ENCODE measurements at regions not wholly inside any gene's neighbourhood (a gene's known extent, or its start where the extent isn't known, plus 50 kb on each side); places are given as distances from the start of the nearest gene placed in this dataset.

DNA sequence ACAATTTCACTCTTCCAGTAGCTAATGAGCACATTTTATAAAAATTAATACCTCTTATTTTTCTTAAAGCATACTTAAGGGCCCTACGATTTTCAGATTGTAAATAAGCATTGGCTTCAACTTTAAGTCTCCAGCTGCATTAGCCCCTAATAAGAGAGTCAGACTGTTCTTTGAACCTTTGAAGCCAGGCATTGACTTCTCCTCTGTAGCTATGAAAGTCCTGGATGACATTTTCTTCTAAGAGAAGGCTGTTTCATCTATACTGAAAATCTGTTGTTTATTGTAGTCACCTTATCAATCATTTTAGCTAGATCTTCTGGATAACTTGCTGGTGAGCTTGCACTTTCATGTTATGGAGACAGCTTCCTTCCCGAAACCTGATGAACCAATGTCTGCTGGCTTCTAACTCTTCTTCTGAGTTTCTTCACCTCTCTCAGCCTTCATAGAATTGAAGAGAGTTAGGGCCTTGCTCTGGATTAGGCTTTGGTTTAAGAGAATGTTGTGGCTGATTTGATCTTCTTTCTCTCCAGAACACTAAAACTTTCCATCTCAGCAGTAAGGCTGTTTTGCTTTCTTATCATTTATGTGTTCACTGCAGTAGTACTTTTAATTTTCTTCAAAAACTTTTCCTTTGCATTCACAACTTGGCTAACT is 377.1 kb upstream of the RGS6 start:
- Histone ChIP-seq H3K4me3 (ENCODE audit: low read depth, low read length, poor library complexity, severe bottlenecking) (peak overlapping the region; percentile 54), H3K9me3 (ENCODE audit: low read length) (no peaks in the 10 kb centered on the region), H3K4me2 (ENCODE audit: low read length) (peak overlapping the region; percentile 73), H3K27ac (ENCODE audit: low read depth, low read length, poor library complexity, severe bottlenecking) (peak overlapping the region; percentile 96), H3K4me1 (ENCODE audit: insufficient read depth, low read length, poor library complexity, severe bottlenecking) (peaks cover 83% of the 10 kb centered on the region), H4K20me1 (ENCODE audit: insufficient read depth, low read length) (no peaks in the 10 kb centered on the region), H3K9me2 (ENCODE audit: insufficient read depth, low read length) (no peaks in the 10 kb centered on the region), H2AFZ (ENCODE audit: low read length) (no peak overlapping the region; the same call in 1 of the 2 replicates), H3K36me3 (ENCODE audit: insufficient read depth, low read length) (no peaks in the 10 kb centered on the region), H3K79me2 (ENCODE audit: insufficient read depth, low read depth, low read length) (peaks cover 41% of the 10 kb centered on the region; the same call in 1 of the 2 replicates)
- POLR2A ChIA-PET, result interaction anchor here (0.6 to 2.2 kb wide), 14 partner anchors 8 to 235 kb away, joined by 3 to 22 read pairs (median 4); partner anchors contain the start of gene SIPA1L1
- CTCF ChIA-PET (ENCODE audit: unreplicated experiment), result no interaction called here
- TSS peak; percentile 98 for BruUV-seq (replicated peaks)
- peak; percentile 28 for DNase-seq (ENCODE audit: low spot score)
- no peak for TF ChIP-seq EZH2phosphoT487 (IDR thresholded peaks at IDR 0.05; ENCODE audit: borderline replicate concordance, low read depth, low read length)
- TF ChIP-seq, protein P1, sequence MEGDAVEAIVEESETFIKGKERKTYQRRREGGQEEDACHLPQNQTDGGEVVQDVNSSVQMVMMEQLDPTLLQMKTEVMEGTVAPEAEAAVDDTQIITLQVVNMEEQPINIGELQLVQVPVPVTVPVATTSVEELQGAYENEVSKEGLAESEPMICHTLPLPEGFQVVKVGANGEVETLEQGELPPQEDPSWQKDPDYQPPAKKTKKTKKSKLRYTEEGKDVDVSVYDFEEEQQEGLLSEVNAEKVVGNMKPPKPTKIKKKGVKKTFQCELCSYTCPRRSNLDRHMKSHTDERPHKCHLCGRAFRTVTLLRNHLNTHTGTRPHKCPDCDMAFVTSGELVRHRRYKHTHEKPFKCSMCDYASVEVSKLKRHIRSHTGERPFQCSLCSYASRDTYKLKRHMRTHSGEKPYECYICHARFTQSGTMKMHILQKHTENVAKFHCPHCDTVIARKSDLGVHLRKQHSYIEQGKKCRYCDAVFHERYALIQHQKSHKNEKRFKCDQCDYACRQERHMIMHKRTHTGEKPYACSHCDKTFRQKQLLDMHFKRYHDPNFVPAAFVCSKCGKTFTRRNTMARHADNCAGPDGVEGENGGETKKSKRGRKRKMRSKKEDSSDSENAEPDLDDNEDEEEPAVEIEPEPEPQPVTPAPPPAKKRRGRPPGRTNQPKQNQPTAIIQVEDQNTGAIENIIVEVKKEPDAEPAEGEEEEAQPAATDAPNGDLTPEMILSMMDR (conservative IDR thresholded peaks at IDR 0.05; ENCODE audit: low read length), result no peak
- intact Hi-C loops (cut with micrococcal nuclease; ENCODE audit: unreplicated experiment), result loop anchor here (2.0 kb wide), 1 partner anchor 234 kb away; the partner anchor contains the start of gene SIPA1L1

DNA sequence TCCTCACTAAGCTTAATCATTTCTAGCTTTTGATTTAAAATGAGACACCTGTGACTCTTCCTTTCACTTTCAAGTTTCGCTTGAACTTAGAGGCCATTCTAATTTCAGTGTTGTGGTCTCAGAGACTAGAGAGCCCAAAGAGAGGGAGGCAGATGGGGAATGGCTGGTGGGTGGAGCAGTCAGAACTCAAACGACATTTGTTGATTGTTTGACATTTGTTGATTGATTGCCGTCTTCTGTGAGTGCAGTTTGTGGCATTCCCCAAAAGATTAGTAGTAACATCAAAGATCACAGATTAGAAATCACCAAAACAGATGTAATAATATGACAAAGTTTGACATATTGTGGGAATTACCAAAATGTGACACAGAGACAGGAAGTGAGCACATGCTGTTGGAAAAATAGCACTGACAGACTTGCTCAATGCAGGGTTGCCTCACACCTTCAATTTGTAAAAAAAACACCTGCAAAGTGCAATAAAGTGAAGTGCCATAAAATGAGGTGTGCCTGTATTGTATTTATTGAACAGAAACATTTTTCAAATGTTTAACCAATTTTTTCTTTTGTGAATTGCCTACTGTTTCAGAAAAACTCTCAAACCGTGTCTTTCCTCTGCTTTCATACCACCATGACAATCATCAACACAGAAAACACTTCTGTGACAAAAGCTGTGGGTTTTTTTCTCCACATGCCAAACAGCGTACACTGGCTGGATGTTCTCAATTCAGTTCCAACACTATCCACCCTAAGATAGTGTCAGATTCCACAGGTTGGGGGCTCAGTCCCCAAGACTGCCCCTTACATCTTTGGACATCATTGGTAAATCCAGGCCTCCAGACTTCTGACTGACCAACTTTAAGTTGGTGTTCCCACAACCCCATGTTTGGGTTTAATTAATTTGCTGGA is 376.3 kb upstream of the RGS6 start:
- POLR2A ChIA-PET, result interaction anchor here (1.0 to 2.2 kb wide), 6 partner anchors 9 to 232 kb away, joined by 3 to 22 read pairs (median 3); no protein-coding TSS in a partner anchor
- DNase-seq (ENCODE audit: low spot score), result peak; percentile 93
- TF ChIP-seq EZH2phosphoT487 (IDR thresholded peaks at IDR 0.05; ENCODE audit: borderline replicate concordance, low read depth, low read length), result no peak
- TF ChIP-seq, protein P1 (conservative IDR thresholded peaks at IDR 0.05; ENCODE audit: low read length), result no peak
- intact Hi-C loops (cut with micrococcal nuclease; ENCODE audit: unreplicated experiment), result loop anchor here (2.0 kb wide), 1 partner anchor 235 kb away; the partner anchor contains the start of gene SIPA1L1
- peak overlapping the region; percentile 54 for H3K4me3 ChIP-seq (ENCODE audit: low read depth, low read length, poor library complexity, severe bottlenecking)
- CTCF ChIA-PET (ENCODE audit: unreplicated experiment), result interaction anchor here (1.2 kb wide), 1 partner anchor 28 kb away, joined by 3 read pairs; no protein-coding TSS in a partner anchor
- H3K9me3 ChIP-seq (ENCODE audit: low read length), result no peaks in the 10 kb centered on the region
- BruUV-seq (replicated peaks), result no TSS peak
- H2AFZ ChIP-seq (ENCODE audit: low read length), result peak overlapping the region; percentile 31; the same call in 1 of the 2 replicates
- no peaks in the 10 kb centered on the region for H3K36me3 ChIP-seq (ENCODE audit: insufficient read depth, low read length)
- peaks cover 79% of the 10 kb centered on the region for H3K4me1 ChIP-seq (ENCODE audit: insufficient read depth, low read length, poor library complexity, severe bottlenecking)
- peak overlapping the region; percentile 96 for H3K27ac ChIP-seq (ENCODE audit: low read depth, low read length, poor library complexity, severe bottlenecking)
- peaks cover 41% of the 10 kb centered on the region; the same call in 1 of the 2 replicates for H3K79me2 ChIP-seq (ENCODE audit: insufficient read depth, low read depth, low read length)
- no peaks in the 10 kb centered on the region for H3K9me2 ChIP-seq (ENCODE audit: insufficient read depth, low read length)
- no peaks in the 10 kb centered on the region for H4K20me1 ChIP-seq (ENCODE audit: insufficient read depth, low read length)
- H3K4me2 ChIP-seq (ENCODE audit: low read length), result peak overlapping the region; percentile 73
